NB4 (cell line): ENCODE measurements at regions not wholly inside any gene's neighbourhood (a gene's known extent, or its start where the extent isn't known, plus 50 kb on each side); places are given as distances from the start of the nearest gene placed in this dataset.

Experiments
- DNase-seq: peaks from one replicate; pipeline ENCODE4 v3.0.0; 2010; ENCODE audit warnings: low read depth
- H3K4me3 ChIP-seq: one replicate; pipeline ENCODE4 v1.5.1; 2011; ENCODE audit warnings: mild to moderate bottlenecking, low read depth, low read length, moderate library complexity
- CTCF ChIP-seq: IDR thresholded peaks from one replicate; pipeline ENCODE4 v1.5.1; 2012; ENCODE audit warnings: low read depth, low read length
- MYC ChIP-seq: IDR thresholded peaks from 2 replicates; pipeline ENCODE4 v1.6.1; 2011; ENCODE audit warnings: low read depth, low read length
- POLR2A ChIP-seq: IDR thresholded peaks from 2 replicates; pipeline ENCODE4 v1.6.1; 2011; ENCODE audit warnings: mild to moderate bottlenecking; ENCODE audit not compliant: insufficient read length; ENCODE audit errors: extremely low read depth
- TF ChIP-seq, protein P1 (sequence below): IDR thresholded peaks from 2 replicates; pipeline ENCODE4 v1.6.1; 2011; ENCODE audit warnings: low read depth, low read length

GRCh38 chr9:16046713-16047112 is 493.9 kb downstream of the CCDC171 start:
- H3K4me3 ChIP-seq, result no peak overlapping the region
- TF ChIP-seq, protein P1, sequence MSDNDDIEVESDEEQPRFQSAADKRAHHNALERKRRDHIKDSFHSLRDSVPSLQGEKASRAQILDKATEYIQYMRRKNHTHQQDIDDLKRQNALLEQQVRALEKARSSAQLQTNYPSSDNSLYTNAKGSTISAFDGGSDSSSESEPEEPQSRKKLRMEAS, result no peak
- no peak for TF ChIP-seq POLR2A
- TF ChIP-seq CTCF, result no peak
- TF ChIP-seq MYC, result no peak
- DNase-seq, result peak; percentile 27

GRCh38 chr9:16048129-16048528 is 495.3 kb downstream of the CCDC171 start:
- DNase-seq, result no peak
- TF ChIP-seq MYC, result no peak
- no peak overlapping the region for H3K4me3 ChIP-seq

GRCh38 chr9:16052146-16052545 is 499.3 kb downstream of the CCDC171 start:
- no peak for DNase-seq
- TF ChIP-seq MYC (no peak), POLR2A (no peak), CTCF (no peak)
- TF ChIP-seq, protein P1, result no peak
- H3K4me3 ChIP-seq, result no peak overlapping the region

DNA sequence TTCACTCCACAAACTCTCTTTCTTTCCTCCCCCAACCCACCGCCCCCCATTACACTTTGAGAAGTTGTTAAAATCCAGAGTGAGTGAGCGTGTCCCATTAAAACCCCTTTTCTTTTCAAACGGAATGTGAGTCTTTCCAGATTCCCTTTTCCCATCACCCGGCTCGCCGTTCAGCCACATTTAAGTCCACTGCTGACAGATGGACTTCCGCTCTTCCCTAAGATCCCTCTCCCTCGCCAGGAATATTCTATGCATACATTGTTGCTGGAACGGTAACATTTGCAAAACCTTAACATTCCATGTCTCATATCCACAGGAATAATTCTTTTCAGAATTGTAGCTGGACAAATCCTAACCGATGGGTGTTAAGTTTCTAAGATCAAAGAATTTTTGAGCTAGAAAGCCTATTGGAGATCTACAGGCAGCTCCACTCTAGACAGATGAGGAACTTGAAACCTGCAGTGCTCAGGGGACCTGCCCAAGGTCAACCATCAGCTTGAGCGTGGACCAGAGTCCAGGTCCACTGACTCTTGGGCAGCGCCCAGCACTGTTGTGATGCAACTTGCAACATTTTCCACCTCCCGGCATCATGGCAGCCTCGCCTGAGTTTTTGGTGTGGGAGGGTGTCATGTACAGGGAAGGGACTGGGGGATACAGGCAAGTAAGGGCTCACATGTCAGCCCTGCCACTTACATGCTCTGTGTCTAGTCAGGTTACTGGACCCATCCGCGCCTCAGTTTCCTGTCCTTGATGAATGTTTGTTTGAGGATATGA is 500.1 kb downstream of the CCDC171 start:
- TF ChIP-seq POLR2A, result no peak
- TF ChIP-seq MYC, result no peak
- TF ChIP-seq, protein P1, result no peak
- no peak for TF ChIP-seq CTCF
- no peak for DNase-seq

GRCh38 chr9:16057541-16057940 is 504.7 kb downstream of the CCDC171 start:
- H3K4me3 ChIP-seq, result no peak overlapping the region
- no peak for TF ChIP-seq MYC
- TF ChIP-seq, protein P1, result no peak
- DNase-seq, result no peak

More for the DNA sequence above, 500.1 kb downstream of the CCDC171 start:
- no peak overlapping the region for H3K4me3 ChIP-seq

- H3K4me3 ChIP-seq, result no peak overlapping the region
- peak; percentile 28 for DNase-seq
- TF ChIP-seq, protein P1, result no peak
- TF ChIP-seq POLR2A (no peak), CTCF (no peak), MYC (no peak)
Observed at GRCh38 chr9:16058131-16058549, 505.3 kb downstream of the CCDC171 start.
